H1 (cell line): ENCODE measurements at regions not wholly inside any gene's neighbourhood (a gene's known extent, or its start where the extent isn't known, plus 50 kb on each side); places are given as distances from the start of the nearest gene placed in this dataset.

Experiments used
- CTCF ChIA-PET: fragments of 300-600 bp; sonication (Branson Sonifier 250); formaldehyde crosslinking; loops from one replicate; lab custom pipeline; 2021; ENCODE audit not compliant: partially characterized antibody; lab: Charles Lee
- POLR2A ChIA-PET: fragments of 300-600 bp; sonication (Branson Sonifier 250); formaldehyde crosslinking; loops from one replicate; lab custom pipeline; 2021; ENCODE audit warnings: inconsistent platforms; ENCODE audit not compliant: partially characterized antibody; lab: Charles Lee
- DNase-seq, 2 experiments: peaks; one replicate each; pipeline versions ENCODE4 v3.0.0 to v3.0.0-alpha.2; 2010 to 2022; ENCODE audit warnings: low spot score in 2 of 2, low read depth in 1 of 2, mixed read lengths in 1 of 2
- FAIRE-seq: peaks from 2 replicates; lab custom pipeline; 2011; peaks lifted over from hg19 to GRCh38; lab: Jason Lieb, UNC
- H2AFZ ChIP-seq: 2 replicates; pipeline ENCODE4 v1.8.1; 2012; ENCODE audit warnings: low read length, inconsistent platforms
- H2AK5ac ChIP-seq: 2 replicates; pipeline ENCODE4 v1.6.1; 2013; ENCODE audit warnings: low read depth, low read length
- H2BK120ac ChIP-seq: replicated peaks from 2 replicates; pipeline ENCODE3; 2013; ENCODE audit warnings: low read depth, low read length, inconsistent platforms
- H2BK12ac ChIP-seq: 2 replicates; pipeline ENCODE4 v1.6.1; 2013; ENCODE audit warnings: low read depth, low read length
- H2BK15ac ChIP-seq: 2 replicates; pipeline ENCODE4 v1.6.1; 2013; ENCODE audit warnings: low read length
- H2BK20ac ChIP-seq: 2 replicates; pipeline ENCODE4 v1.6.1; 2013; ENCODE audit warnings: low read length
- H2BK5ac ChIP-seq: 2 replicates; pipeline ENCODE4 v1.6.1; 2013; ENCODE audit warnings: low read depth, low read length
- H3K14ac ChIP-seq: 2 replicates; pipeline ENCODE4 v1.6.1; 2013; ENCODE audit warnings: inconsistent platforms; ENCODE audit not compliant: insufficient read length
- H3K18ac ChIP-seq: 2 replicates; pipeline ENCODE4 v1.6.1; 2013; ENCODE audit warnings: low read length; ENCODE audit errors: extremely low read depth
- H3K23ac ChIP-seq: 2 replicates; pipeline ENCODE4 v1.6.1; 2013; ENCODE audit warnings: inconsistent platforms; ENCODE audit not compliant: insufficient read length
- H3K23me2 ChIP-seq: 2 replicates; pipeline ENCODE4 v1.6.1; 2013; ENCODE audit warnings: low read depth, low read length
- H3K27ac ChIP-seq: 2 replicates; pipeline ENCODE4 v1.6.1; 2011; ENCODE audit warnings: low read depth, low read length, inconsistent platforms
- H3K27me3 ChIP-seq, 4 experiments: replicated peaks in 1 of 4; 1 replicate in 1 of 4; 2 replicates in 3 of 4; pipeline versions ENCODE4 v1.6.1 to v1.8.1; 2011 to 2013; ENCODE audit warnings: low read length in 3 of 4, mild to moderate bottlenecking in 3 of 4, inconsistent platforms in 2 of 4, mixed read lengths in 2 of 4, moderate library complexity in 1 of 4; ENCODE audit not compliant: control insufficient read depth in 3 of 4, insufficient read depth in 3 of 4; ENCODE audit errors: extremely low read depth in 1 of 4
- H3K36me3 ChIP-seq, 4 experiments: 2 replicates each; pipeline versions ENCODE4 v1.6.1 to v1.8.1; 2011 to 2013; ENCODE audit warnings: mild to moderate bottlenecking in 4 of 4, low read length in 3 of 4, moderate library complexity in 2 of 4, control low read depth in 1 of 4, inconsistent platforms in 1 of 4; ENCODE audit not compliant: insufficient read depth in 4 of 4, control insufficient read depth in 2 of 4
- H3K4ac ChIP-seq: replicated peaks from 2 replicates; pipeline ENCODE3; 2013; ENCODE audit warnings: low read length, low read depth, mixed read lengths, inconsistent platforms; ENCODE audit not compliant: insufficient read length
- H3K4me1 ChIP-seq, 4 experiments: replicated peaks in 1 of 4; 1 replicate in 1 of 4; 2 replicates in 3 of 4; pipeline versions ENCODE4 v1.6.1 to v1.8.1; 2011 to 2013; ENCODE audit warnings: low read length in 3 of 4, inconsistent platforms in 2 of 4, mixed read lengths in 1 of 4; ENCODE audit not compliant: insufficient read depth in 4 of 4, control insufficient read depth in 3 of 4
- H3K4me2 ChIP-seq, 2 experiments: 2 replicates each; pipeline versions ENCODE4 v1.6.1 to v1.8.1; 2011 to 2013; ENCODE audit warnings: low read depth in 2 of 2, low read length in 2 of 2, control low read depth in 1 of 2, inconsistent platforms in 1 of 2, mild to moderate bottlenecking in 1 of 2; ENCODE audit not compliant: insufficient read depth in 1 of 2
- H3K4me3 ChIP-seq, 4 experiments: fragments of 200-600, 300-600 bp in 1 of 4; sonication (generic), shearing (Covaris generic), sonication (Bioruptor Twin) in 1 of 4; 2 replicates each; pipeline versions ENCODE4 v1.5.1 to v1.8.1; 2011 to 2016; ENCODE audit warnings: low read length in 4 of 4, low read depth in 3 of 4, control low read depth in 2 of 4, inconsistent platforms in 2 of 4, mild to moderate bottlenecking in 2 of 4, mixed read lengths in 1 of 4, moderate library complexity in 1 of 4; ENCODE audit not compliant: insufficient read depth in 2 of 4; ENCODE audit errors: extremely low read depth in 1 of 4
- H3K56ac ChIP-seq: replicated peaks from 2 replicates; pipeline ENCODE3; 2013; ENCODE audit warnings: low read depth, mild to moderate bottlenecking, mixed read lengths, low read length, inconsistent platforms; ENCODE audit not compliant: insufficient read length
- H3K79me1 ChIP-seq: 2 replicates; pipeline ENCODE4 v1.6.1; 2013; ENCODE audit warnings: low read depth, low read length, control low read depth
- H3K79me2 ChIP-seq, 2 experiments: 2 replicates each; pipeline versions ENCODE4 v1.6.1 to v1.8.1; 2012 to 2013; ENCODE audit warnings: low read length in 2 of 2, mild to moderate bottlenecking in 2 of 2, inconsistent platforms in 1 of 2; ENCODE audit not compliant: insufficient read depth in 2 of 2, control insufficient read depth in 1 of 2
- H3K9ac ChIP-seq, 4 experiments: replicated peaks in 1 of 4; 1 replicate in 1 of 4; 2 replicates in 3 of 4; pipeline versions ENCODE4 v1.6.1 to v1.8.1; 2011 to 2013; ENCODE audit warnings: low read depth in 3 of 4, low read length in 3 of 4, control low read depth in 2 of 4, mild to moderate bottlenecking in 2 of 4, moderate library complexity in 2 of 4, inconsistent platforms in 1 of 4; ENCODE audit errors: extremely low read depth in 1 of 4
- H3K9me3 ChIP-seq, 2 experiments: 2 replicates each; pipeline versions ENCODE4 v1.6.1 to v1.8.1; 2012 to 2013; ENCODE audit warnings: mild to moderate bottlenecking in 2 of 2, moderate library complexity in 2 of 2, control low read depth in 1 of 2, inconsistent platforms in 1 of 2, low read depth in 1 of 2, low read length in 1 of 2, mixed read lengths in 1 of 2; ENCODE audit not compliant: insufficient read depth in 2 of 2
- H4K20me1 ChIP-seq, 2 experiments: replicated peaks in 1 of 2; 2 replicates each; pipeline versions ENCODE3 to v1.8.1; 2011 to 2013; ENCODE audit warnings: inconsistent platforms in 2 of 2, low read length in 2 of 2, mild to moderate bottlenecking in 1 of 2; ENCODE audit not compliant: insufficient read depth in 2 of 2, control insufficient read depth in 1 of 2
- H4K5ac ChIP-seq: 2 replicates; pipeline ENCODE4 v1.6.1; 2013; ENCODE audit warnings: low read length, low read depth, mixed read lengths, inconsistent platforms; ENCODE audit not compliant: insufficient read length
- H4K8ac ChIP-seq: 2 replicates; pipeline ENCODE4 v1.8.0; 2013; ENCODE audit warnings: mild to moderate bottlenecking, moderate library complexity, low read length, inconsistent platforms; ENCODE audit not compliant: insufficient read depth; ENCODE audit errors: extremely low read depth
- H4K91ac ChIP-seq: replicated peaks from 2 replicates; pipeline ENCODE3; 2013; ENCODE audit warnings: low read length, mixed read lengths, inconsistent platforms; ENCODE audit not compliant: insufficient read length
- BCL11A ChIP-seq, 2 experiments: IDR thresholded peaks; one replicate each; pipeline ENCODE4 v1.6.1; 2011; ENCODE audit warnings: low read depth in 2 of 2, low read length in 2 of 2, mild to moderate bottlenecking in 2 of 2
- CHD2 ChIP-seq: IDR thresholded peaks from 2 replicates; pipeline ENCODE4 v1.6.1; 2012; ENCODE audit warnings: low read length, improper control_type of control experiment
- CTBP2 ChIP-seq: IDR thresholded peaks from 2 replicates; pipeline ENCODE4 v1.7.0; 2011; ENCODE audit warnings: borderline replicate concordance, mild to moderate bottlenecking, moderate library complexity, mixed read lengths, low read length; ENCODE audit not compliant: insufficient read depth, insufficient read length
- EGR1 ChIP-seq: IDR thresholded peaks from 2 replicates; pipeline ENCODE4 v1.6.1; 2011; ENCODE audit warnings: low read depth, low read length, borderline replicate concordance
- EP300 ChIP-seq, 2 experiments: IDR thresholded peaks; 1 replicate in 1 of 2; 2 replicates in 1 of 2; pipeline ENCODE4 v1.6.1; 2011 to 2012; ENCODE audit warnings: low read depth in 2 of 2, low read length in 2 of 2, mild to moderate bottlenecking in 2 of 2, borderline replicate concordance in 1 of 2, inconsistent platforms in 1 of 2, moderate library complexity in 1 of 2
- GABPA ChIP-seq: IDR thresholded peaks from 2 replicates; pipeline ENCODE4 v1.6.1; 2011; ENCODE audit warnings: mild to moderate bottlenecking, low read length, moderate library complexity, borderline replicate concordance; ENCODE audit not compliant: insufficient read depth
- JUND ChIP-seq: IDR thresholded peaks from 2 replicates; pipeline ENCODE4 v1.6.1; 2011; ENCODE audit warnings: mild to moderate bottlenecking, improper control_type of control experiment, low read length
- MAFK ChIP-seq: IDR thresholded peaks from 2 replicates; pipeline ENCODE4 v1.6.1; 2012; ENCODE audit warnings: low read depth, mild to moderate bottlenecking, improper control_type of control experiment, low read length
- RAD21 ChIP-seq, 2 experiments: IDR thresholded peaks in 1 of 2; conservative IDR thresholded peaks in 1 of 2; 2 replicates each; pipeline ENCODE4 v1.6.1; 2011; ENCODE audit warnings: low read depth in 2 of 2, low read length in 2 of 2, improper control_type of control experiment in 1 of 2, inconsistent platforms in 1 of 2, mild to moderate bottlenecking in 1 of 2, moderate library complexity in 1 of 2
- RFX5 ChIP-seq: IDR thresholded peaks from 2 replicates; pipeline ENCODE4 v1.6.1; 2011; ENCODE audit warnings: low read depth, low read length, improper control_type of control experiment, borderline replicate concordance
- RNF2 ChIP-seq: fragments of 200-900, 300-1000 bp; sonication (generic); IDR thresholded peaks from 2 replicates; pipeline ENCODE4 v1.7.1; 2016; ENCODE audit warnings: borderline replicate concordance, low read depth, mild to moderate bottlenecking, antibody characterized with exemption, low read length; ENCODE audit not compliant: poor library complexity, severe bottlenecking; ENCODE audit errors: missing control alignments
- SIRT6 ChIP-seq: IDR thresholded peaks from one replicate; pipeline ENCODE4 v1.7.1; 2012; ENCODE audit warnings: low read length, inconsistent platforms
- TBP ChIP-seq: IDR thresholded peaks from 2 replicates; pipeline ENCODE4 v1.6.1; 2011; ENCODE audit warnings: low read depth, low read length, improper control_type of control experiment
- YY1 ChIP-seq: IDR thresholded peaks from 2 replicates; pipeline ENCODE4 v1.6.1; 2011; ENCODE audit warnings: low read depth, mild to moderate bottlenecking, low read length
- WGBS, 2 experiments: shearing (Covaris generic) in 1 of 2; methylation state at CpG; one replicate each; pipeline versions ENCODE4 v1.1.6 to v1.1.7; 2013 to 2015; ENCODE audit warnings: low lambda C conversion rate in 2 of 2, mixed read lengths in 2 of 2, inconsistent platforms in 1 of 2, low coverage in 1 of 2, missing lambda C conversion rate in 1 of 2; ENCODE audit not compliant: insufficient replicate concordance in 2 of 2, insufficient coverage in 1 of 2, insufficient read length in 1 of 2; ENCODE audit errors: extremely low coverage in 1 of 2, missing lambda C conversion rate in 1 of 2; 5-methylcytosine and 5-hydroxymethylcytosine counted together

GRCh38 chr11:133605482-133605881, 73.2 kb upstream of the OPCML start:
- no peak overlapping the region for H4K91ac ChIP-seq
- H3K27ac ChIP-seq: no peak overlapping the region
- no peaks in the 10 kb centered on the region for H3K79me1 ChIP-seq
- H2BK15ac ChIP-seq: no peak overlapping the region
- H2BK20ac ChIP-seq: no peak overlapping the region
- H3K79me2 ChIP-seq: no peaks in the 10 kb centered on the region
- no peak overlapping the region for H3K23ac ChIP-seq
- no peaks in the 10 kb centered on the region for H3K36me3 ChIP-seq
- H3K9me3 ChIP-seq: 0 out of 4 replicates have a peak, but pooled peaks cover 2 to 6% of the 10 kb centered on the region in 2 experiments
- no peak overlapping the region for H2BK5ac ChIP-seq
- peak overlapping the region; percentile 13; the same call in 1 of the 2 replicates for H2AFZ ChIP-seq
- no peak overlapping the region for H3K56ac ChIP-seq
- FAIRE-seq (no peak), DNase-seq (no peak)
- CTCF ChIA-PET: interaction anchor here (1.3 to 6.3 kb wide), 2 partner anchors 14 to 30 kb away, joined by 3 to 39 read pairs; no protein-coding TSS in a partner anchor
- WGBS, 2 experiments: 56% methylated on average over 2 of the region's 2 CpGs; no CpG with 5 or more reads in 1 of the 2 experiments
- no peak overlapping the region for H3K4me3 ChIP-seq
- no peak overlapping the region for H4K8ac ChIP-seq
- POLR2A ChIA-PET: no interaction called here
- H3K14ac ChIP-seq: no peak overlapping the region
- H4K5ac ChIP-seq: no peak overlapping the region
- no peak overlapping the region for H3K18ac ChIP-seq
- no peaks in the 10 kb centered on the region for H4K20me1 ChIP-seq
- 0 out of 7 replicates have a peak, but pooled peaks cover 0 to 2% (median 0%) of the 10 kb centered on the region in 4 experiments for H3K27me3 ChIP-seq
- H3K4me2 ChIP-seq: no peak overlapping the region
- H2AK5ac ChIP-seq: no peak overlapping the region
- no peak overlapping the region for H3K9ac ChIP-seq
- H2BK12ac ChIP-seq: no peak overlapping the region
- H3K23me2 ChIP-seq: no peaks in the 10 kb centered on the region
- H2BK120ac ChIP-seq: no peak overlapping the region
- no peaks in the 10 kb centered on the region for H3K4me1 ChIP-seq
- H3K4ac ChIP-seq: no peak overlapping the region
- TF ChIP-seq CTBP2 (no peak), SIRT6 (no peak), RFX5 (no peak), CHD2 (no peak), YY1 (no peak), TBP (no peak), EGR1 (no peak), MAFK (no peak), JUND (no peak), RAD21 (IDR thresholded peaks at IDR 0.05 in 1 of 2, conservative IDR thresholded peaks at IDR 0.05 in 1 of 2; ENCODE audit: low read depth in 2 of 2, low read length in 2 of 2) (no peak), RNF2 (no peak), EP300 (IDR thresholded peaks at IDR 0.05; ENCODE audit: borderline replicate concordance in 1 of 2, low read depth in 2 of 2, low read length in 2 of 2) (no peak), GABPA (no peak), BCL11A (IDR thresholded peaks at IDR 0.05; ENCODE audit: low read depth in 2 of 2, low read length in 2 of 2) (no peak)
